PC-9 (cell line): ENCODE measurements at regions not wholly inside any gene's neighbourhood (a gene's known extent, or its start where the extent isn't known, plus 50 kb on each side); places are given as distances from the start of the nearest gene placed in this dataset.

Experiments used
- BruUV-seq: library from RNA; stranded (reverse); fragments of 400-500 nt; replicated peaks from 2 replicates; lab custom pipeline; 2021; lab: Mats Ljungman, UMichigan
- CTCF ChIA-PET: fragments of 300-600 bp; sonication (Branson Sonifier 250); formaldehyde crosslinking; loops from one replicate; lab custom pipeline; 2022; ENCODE audit warnings: antibody characterized with exemption; lab: Charles Lee
- POLR2A ChIA-PET: fragments of 300-600 bp; sonication (Branson Sonifier 250); formaldehyde crosslinking; loops from one replicate; lab custom pipeline; 2022; ENCODE audit warnings: antibody characterized with exemption; ENCODE audit not compliant: unreplicated experiment; lab: Charles Lee
- DNase-seq, 2 experiments: peaks; one replicate each; pipeline versions ENCODE4 v3.0.0 to v3.0.0-alpha.2; 2015 to 2022; ENCODE audit warnings: mixed read lengths in 1 of 2
- H2AFZ ChIP-seq: fragments of 200-600 bp; sonication (generic); 2 replicates; pipeline ENCODE4 v1.8.1; 2017; ENCODE audit warnings: antibody characterized with exemption
- H3F3A ChIP-seq: fragments of 200-600 bp; sonication (generic); 2 replicates; pipeline ENCODE4 v1.8.1; 2017; ENCODE audit warnings: antibody characterized with exemption, mild to moderate bottlenecking, low read depth; ENCODE audit not compliant: insufficient read depth
- H3K27ac ChIP-seq: fragments of 200-600 bp; sonication (generic); 2 replicates; pipeline ENCODE4 v1.6.1; 2016; ENCODE audit warnings: mixed run types
- H3K27me3 ChIP-seq: fragments of 200-600 bp; sonication (generic); 2 replicates; pipeline ENCODE4 v1.6.1; 2016; ENCODE audit warnings: low read depth, mixed run types; ENCODE audit not compliant: insufficient read depth
- H3K36me3 ChIP-seq: fragments of 200-600 bp; sonication (generic); 2 replicates; pipeline ENCODE4 v1.6.1; 2016; ENCODE audit warnings: low read depth, mixed run types
- H3K4me1 ChIP-seq: fragments of 200-600 bp; sonication (generic); replicated peaks from 2 replicates; pipeline ENCODE4 v1.6.1; 2016; ENCODE audit warnings: mixed run types; ENCODE audit not compliant: insufficient read depth
- H3K4me2 ChIP-seq: fragments of 200-600 bp; sonication (generic); 2 replicates; pipeline ENCODE4 v1.6.1; 2017; ENCODE audit warnings: mixed run types
- H3K4me3 ChIP-seq: fragments of 200-600 bp; sonication (generic); 2 replicates; pipeline ENCODE4 v1.6.1; 2016; ENCODE audit warnings: mixed run types
- H3K79me2 ChIP-seq: fragments of 200-600 bp; sonication (generic); 2 replicates; pipeline ENCODE4 v1.6.1; 2017; ENCODE audit warnings: low read depth, mixed run types
- H3K9me2 ChIP-seq: fragments of 200-600 bp; sonication (generic); 2 replicates; pipeline ENCODE4 v1.8.1; 2017; ENCODE audit warnings: mild to moderate bottlenecking; ENCODE audit not compliant: insufficient read depth
- H3K9me3 ChIP-seq: fragments of 200-600 bp; sonication (generic); 2 replicates; pipeline ENCODE4 v1.8.1; 2016; ENCODE audit warnings: low read depth; ENCODE audit not compliant: insufficient read depth
- H4K20me1 ChIP-seq: fragments of 200-600 bp; sonication (generic); 2 replicates; pipeline ENCODE4 v1.8.1; 2017; ENCODE audit not compliant: insufficient read depth
- EZH2 ChIP-seq: fragments of 200-600 bp; sonication (generic); IDR thresholded peaks from 2 replicates; pipeline ENCODE4 v1.8.0; 2017; ENCODE audit warnings: antibody characterized with exemption, low read depth
- intact Hi-C: fragments of 100-400 bp; cut with micrococcal nuclease; formaldehyde crosslinking; loops from one replicate; pipeline ENCODE4 v1.10.0; 2022; ENCODE audit not compliant: unreplicated experiment
- TF ChIP-seq, protein P1 (sequence below): fragments of 200-600 bp; sonication (generic); conservative IDR thresholded peaks from 2 replicates; pipeline ENCODE4 v1.6.1; 2017; ENCODE audit warnings: mixed run types, antibody characterized with exemption, mild to moderate bottlenecking, moderate library complexity

DNA sequence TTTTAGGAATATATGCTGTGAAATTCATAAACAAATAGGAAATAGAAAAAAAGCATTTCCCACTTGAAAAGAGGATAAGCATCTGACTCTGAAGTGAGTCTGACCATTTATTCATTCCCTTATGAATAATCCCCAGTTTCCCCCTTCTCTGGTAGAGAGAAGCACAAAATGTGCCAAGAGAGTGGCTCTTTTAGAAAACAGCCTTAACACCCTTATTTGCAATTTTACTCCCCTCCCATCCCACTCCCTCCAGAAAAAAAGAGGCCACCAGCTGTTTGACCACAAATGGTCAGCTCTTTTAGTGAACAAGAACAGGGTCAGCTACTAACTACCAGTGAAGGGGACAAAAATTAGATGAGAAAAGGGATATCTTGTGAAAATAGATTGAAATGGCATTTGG is 184.5 kb upstream of the ADAMTS9 start:
- no peak overlapping the region for H3K27ac ChIP-seq
- no peaks in the 10 kb centered on the region for H3K79me2 ChIP-seq
- BruUV-seq, result no TSS peak
- H3K27me3 ChIP-seq, result no peaks in the 10 kb centered on the region
- ChIA-PET POLR2A (no interaction called here), CTCF (no interaction called here)
- no peaks in the 10 kb centered on the region for H3K36me3 ChIP-seq
- DNase-seq, result no peak
- H3K4me2 ChIP-seq, result no peak overlapping the region
- H3K9me3 ChIP-seq, result no peaks in the 10 kb centered on the region
- H4K20me1 ChIP-seq, result no peaks in the 10 kb centered on the region
- H2AFZ ChIP-seq, result no peak overlapping the region
- TF ChIP-seq, protein P1, sequence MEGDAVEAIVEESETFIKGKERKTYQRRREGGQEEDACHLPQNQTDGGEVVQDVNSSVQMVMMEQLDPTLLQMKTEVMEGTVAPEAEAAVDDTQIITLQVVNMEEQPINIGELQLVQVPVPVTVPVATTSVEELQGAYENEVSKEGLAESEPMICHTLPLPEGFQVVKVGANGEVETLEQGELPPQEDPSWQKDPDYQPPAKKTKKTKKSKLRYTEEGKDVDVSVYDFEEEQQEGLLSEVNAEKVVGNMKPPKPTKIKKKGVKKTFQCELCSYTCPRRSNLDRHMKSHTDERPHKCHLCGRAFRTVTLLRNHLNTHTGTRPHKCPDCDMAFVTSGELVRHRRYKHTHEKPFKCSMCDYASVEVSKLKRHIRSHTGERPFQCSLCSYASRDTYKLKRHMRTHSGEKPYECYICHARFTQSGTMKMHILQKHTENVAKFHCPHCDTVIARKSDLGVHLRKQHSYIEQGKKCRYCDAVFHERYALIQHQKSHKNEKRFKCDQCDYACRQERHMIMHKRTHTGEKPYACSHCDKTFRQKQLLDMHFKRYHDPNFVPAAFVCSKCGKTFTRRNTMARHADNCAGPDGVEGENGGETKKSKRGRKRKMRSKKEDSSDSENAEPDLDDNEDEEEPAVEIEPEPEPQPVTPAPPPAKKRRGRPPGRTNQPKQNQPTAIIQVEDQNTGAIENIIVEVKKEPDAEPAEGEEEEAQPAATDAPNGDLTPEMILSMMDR, result no peak
- no peak for TF ChIP-seq EZH2
- peaks cover 8% of the 10 kb centered on the region for H3K4me1 ChIP-seq
- no peak overlapping the region for H3K4me3 ChIP-seq
- intact Hi-C loops, result no loop called here
- no peaks in the 10 kb centered on the region for H3K9me2 ChIP-seq
- H3F3A ChIP-seq, result peaks cover 6% of the 10 kb centered on the region; the same call in 1 of the 2 replicates

DNA sequence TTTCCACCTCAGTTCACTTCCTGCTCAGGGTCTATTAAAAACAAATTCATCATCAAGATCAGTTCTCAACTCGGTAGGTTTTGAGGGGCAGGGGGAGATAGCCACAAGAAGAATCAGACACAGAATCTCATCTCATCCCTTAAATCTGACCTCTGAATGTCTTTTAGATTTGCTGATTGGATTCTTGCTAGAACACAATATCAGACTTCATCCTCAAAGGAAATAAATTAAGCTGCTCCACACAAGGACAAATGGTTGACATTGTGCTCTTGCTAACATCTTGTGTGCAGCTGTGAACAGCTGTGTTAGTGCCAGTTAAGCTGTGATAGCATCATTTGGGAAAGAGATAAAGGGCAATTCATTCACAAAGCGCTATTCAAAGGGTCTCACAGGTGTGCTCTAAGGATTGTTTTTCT is 184.0 kb upstream of the ADAMTS9 start:
- no TSS peak for BruUV-seq
- DNase-seq, result no peak
- intact Hi-C loops, result no loop called here

GRCh38 chr3:64870876-64871646 is 183.3 kb upstream of the ADAMTS9 start:
- ChIA-PET POLR2A (interaction anchor here (0.6 to 0.7 kb wide), 2 partner anchors 376 to 1141 kb away, joined by 3 to 4 read pairs; no protein-coding TSS in a partner anchor), CTCF (interaction anchor here (0.6 kb wide), 1 partner anchor 335 kb away, joined by 15 read pairs; no protein-coding TSS in a partner anchor)
- TF ChIP-seq EZH2, result no peak
- TF ChIP-seq, protein P1, result no peak
- H3K9me3 ChIP-seq, result no peaks in the 10 kb centered on the region
- no peaks in the 10 kb centered on the region for H3K79me2 ChIP-seq
- peaks cover 7% of the 10 kb centered on the region; the same call in 1 of the 2 replicates for H3K4me1 ChIP-seq
- no peaks in the 10 kb centered on the region for H4K20me1 ChIP-seq
- intact Hi-C loops, result no loop called here
- H3K9me2 ChIP-seq, result no peaks in the 10 kb centered on the region
- H3K36me3 ChIP-seq, result no peaks in the 10 kb centered on the region
- no peak for DNase-seq
- no peak overlapping the region for H3K4me2 ChIP-seq
- no peak overlapping the region for H2AFZ ChIP-seq
- no peaks in the 10 kb centered on the region for H3F3A ChIP-seq
- BruUV-seq, result no TSS peak
- H3K27ac ChIP-seq, result no peak overlapping the region
- no peak overlapping the region for H3K4me3 ChIP-seq
- no peaks in the 10 kb centered on the region for H3K27me3 ChIP-seq

More for the DNA sequence above, 184.0 kb upstream of the ADAMTS9 start:
- Histone ChIP-seq H3K36me3 (no peaks in the 10 kb centered on the region), H3K9me3 (no peaks in the 10 kb centered on the region), H3K4me1 (peaks cover 7% of the 10 kb centered on the region; the same call in 1 of the 2 replicates), H3K79me2 (no peaks in the 10 kb centered on the region), H4K20me1 (no peaks in the 10 kb centered on the region), H3K27ac (no peak overlapping the region), H3K27me3 (no peaks in the 10 kb centered on the region), H3K4me3 (no peak overlapping the region), H2AFZ (no peak overlapping the region), H3F3A (peaks cover under 1% of the 10 kb centered on the region; the same call in 1 of the 2 replicates), H3K9me2 (no peaks in the 10 kb centered on the region), H3K4me2 (no peak overlapping the region)
- ChIA-PET POLR2A (no interaction called here), CTCF (no interaction called here)
- no peak for TF ChIP-seq EZH2
- TF ChIP-seq, protein P1, result no peak
